PC-3 (cell line): ENCODE measurements at regions not wholly inside any gene's neighbourhood (a gene's known extent, or its start where the extent isn't known, plus 50 kb on each side); places are given as distances from the start of the nearest gene placed in this dataset.

Experiments used
- CTCF ChIP-seq: fragments of 300-600 bp; sonication (generic); conservative IDR thresholded peaks from 2 replicates; pipeline ENCODE4 v1.5.1; 2017; ENCODE audit warnings: antibody characterized with exemption, low read depth, mild to moderate bottlenecking, low read length
- EZH2phosphoT487 ChIP-seq: fragments of 300-600 bp; sonication (generic); IDR thresholded peaks from 2 replicates; pipeline ENCODE4 v1.6.1; 2018; ENCODE audit warnings: mild to moderate bottlenecking, antibody characterized with exemption, low read length, borderline replicate concordance

- TF ChIP-seq EZH2phosphoT487 = no peak
- no peak for TF ChIP-seq CTCF
These were observed 92.9 kb upstream of the RNF152 start for GRCh38 chr18:61985681-61986080.
